ENCODE measurements at regions not wholly inside any gene's neighbourhood (a gene's known extent, or its start where the extent isn't known, plus 50 kb on each side); places are given as distances from the start of the nearest gene placed in this dataset.

DNA sequence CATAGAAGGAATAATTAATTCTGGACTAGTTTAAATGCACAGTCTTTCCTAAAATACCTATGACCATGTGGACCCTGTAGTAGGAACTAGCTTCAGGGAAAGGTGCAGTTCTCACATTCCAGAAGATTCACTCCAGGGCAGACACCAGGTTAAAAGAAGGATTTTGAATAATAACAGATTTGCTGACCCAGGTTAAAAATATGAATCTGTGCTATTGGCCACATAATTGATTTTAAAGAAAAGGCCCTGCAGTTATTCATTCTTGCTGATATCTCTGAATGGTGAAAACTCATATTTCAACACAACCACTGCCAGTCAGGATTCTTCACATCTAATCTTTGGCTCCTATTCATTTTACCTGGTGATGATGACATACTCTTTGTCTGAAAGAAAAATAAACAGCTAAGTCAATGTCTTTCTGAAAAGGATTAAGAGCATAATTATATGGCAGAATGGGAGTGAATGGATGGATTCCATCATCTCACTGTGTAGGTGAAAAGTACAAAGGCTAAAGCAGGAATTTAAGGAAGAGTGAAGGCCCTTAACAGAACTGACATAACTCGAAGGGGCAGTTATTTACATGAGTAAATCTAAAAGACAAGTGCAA, 432.8 kb downstream of the PDGFC start:
- Mint-ChIP-seq H3K9me3 (peaks cover 8% of the 10 kb centered on the region), H3K27me3 (ENCODE audit: insufficient read depth, low read depth) (peaks cover 2% of the 10 kb centered on the region), H3K4me1 (peaks cover 14% of the 10 kb centered on the region), H3K4me3 (no peak overlapping the region), H3K27ac (no peak overlapping the region), H3K36me3 (no peaks in the 10 kb centered on the region)
- H3K4me2 ChIP-seq: no peak overlapping the region
- H3K27ac ChIP-seq: no peak overlapping the region
- H3K79me2 ChIP-seq (ENCODE audit: low read depth): no peaks in the 10 kb centered on the region
- no peak overlapping the region for H2AFZ ChIP-seq (replicated peaks)
- DNase-seq (ENCODE audit: low spot score): no peak
- no peaks in the 10 kb centered on the region for H3K27me3 ChIP-seq
- H3K9ac ChIP-seq: no peak overlapping the region
- no peaks in the 10 kb centered on the region for H4K20me1 ChIP-seq (ENCODE audit: low read depth)
- no peaks in the 10 kb centered on the region for H3F3A ChIP-seq (ENCODE audit: low read depth)
- H3K36me3 ChIP-seq: no peaks in the 10 kb centered on the region
- H3K4me1 ChIP-seq: peaks cover 10% of the 10 kb centered on the region
- H3K4me3 ChIP-seq: no peak overlapping the region
- H3K9me3 ChIP-seq (ENCODE audit: low read depth): no peaks in the 10 kb centered on the region
- no peak for TF ChIP-seq EZH2 (IDR thresholded peaks at IDR 0.05)
- TF ChIP-seq EZH2phosphoT487 (IDR thresholded peaks at IDR 0.05): no peak
- TF ChIP-seq, protein P1, sequence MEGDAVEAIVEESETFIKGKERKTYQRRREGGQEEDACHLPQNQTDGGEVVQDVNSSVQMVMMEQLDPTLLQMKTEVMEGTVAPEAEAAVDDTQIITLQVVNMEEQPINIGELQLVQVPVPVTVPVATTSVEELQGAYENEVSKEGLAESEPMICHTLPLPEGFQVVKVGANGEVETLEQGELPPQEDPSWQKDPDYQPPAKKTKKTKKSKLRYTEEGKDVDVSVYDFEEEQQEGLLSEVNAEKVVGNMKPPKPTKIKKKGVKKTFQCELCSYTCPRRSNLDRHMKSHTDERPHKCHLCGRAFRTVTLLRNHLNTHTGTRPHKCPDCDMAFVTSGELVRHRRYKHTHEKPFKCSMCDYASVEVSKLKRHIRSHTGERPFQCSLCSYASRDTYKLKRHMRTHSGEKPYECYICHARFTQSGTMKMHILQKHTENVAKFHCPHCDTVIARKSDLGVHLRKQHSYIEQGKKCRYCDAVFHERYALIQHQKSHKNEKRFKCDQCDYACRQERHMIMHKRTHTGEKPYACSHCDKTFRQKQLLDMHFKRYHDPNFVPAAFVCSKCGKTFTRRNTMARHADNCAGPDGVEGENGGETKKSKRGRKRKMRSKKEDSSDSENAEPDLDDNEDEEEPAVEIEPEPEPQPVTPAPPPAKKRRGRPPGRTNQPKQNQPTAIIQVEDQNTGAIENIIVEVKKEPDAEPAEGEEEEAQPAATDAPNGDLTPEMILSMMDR (IDR thresholded peaks at IDR 0.05): no peak

DNA sequence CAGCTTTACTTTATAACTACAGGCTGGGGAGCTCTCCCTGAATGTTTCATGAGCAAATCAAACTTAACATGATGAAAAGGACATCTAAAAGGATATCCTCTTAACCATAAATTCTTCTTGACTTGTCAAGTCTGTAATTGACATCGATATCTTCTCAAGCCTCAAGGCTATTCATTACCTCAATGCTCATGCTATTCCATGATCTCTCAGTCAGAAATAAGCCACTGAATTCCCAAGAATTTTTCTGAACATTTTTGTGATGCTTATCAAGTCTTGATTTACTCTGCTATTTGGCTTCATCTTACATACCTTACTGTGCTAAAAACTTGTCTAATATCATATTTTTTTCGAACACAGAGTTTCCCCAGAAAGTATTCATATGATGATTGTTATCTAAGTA, 433.4 kb downstream of the PDGFC start:
- Histone ChIP-seq H3K79me2 (ENCODE audit: low read depth) (no peaks in the 10 kb centered on the region), H4K20me1 (ENCODE audit: low read depth) (no peaks in the 10 kb centered on the region), H3K4me2 (no peak overlapping the region), H3K27me3 (no peaks in the 10 kb centered on the region), H3K36me3 (no peaks in the 10 kb centered on the region), H3K4me3 (no peak overlapping the region), H3K27ac (no peak overlapping the region), H2AFZ (replicated peaks) (no peak overlapping the region), H3F3A (ENCODE audit: low read depth) (no peaks in the 10 kb centered on the region), H3K9ac (no peak overlapping the region), H3K4me1 (peaks cover 10% of the 10 kb centered on the region), H3K9me3 (ENCODE audit: low read depth) (no peaks in the 10 kb centered on the region)
- DNase-seq (ENCODE audit: low spot score): no peak
- Mint-ChIP-seq H3K27ac (no peak overlapping the region), H3K36me3 (no peaks in the 10 kb centered on the region), H3K4me1 (peaks cover 14% of the 10 kb centered on the region), H3K9me3 (peaks cover 11% of the 10 kb centered on the region), H3K27me3 (ENCODE audit: insufficient read depth, low read depth) (peaks cover 2% of the 10 kb centered on the region), H3K4me3 (no peak overlapping the region)
- no peak for TF ChIP-seq EZH2phosphoT487 (IDR thresholded peaks at IDR 0.05)
- TF ChIP-seq EZH2 (IDR thresholded peaks at IDR 0.05): no peak
- TF ChIP-seq, protein P1 (IDR thresholded peaks at IDR 0.05): no peak

GRCh38 chr4:156537286-156537685, 434.3 kb downstream of the PDGFC start:
- H4K20me1 ChIP-seq (ENCODE audit: low read depth): no peaks in the 10 kb centered on the region
- no peak for DNase-seq (ENCODE audit: low spot score)
- no peaks in the 10 kb centered on the region for H3F3A ChIP-seq (ENCODE audit: low read depth)
- H3K4me3 ChIP-seq: no peak overlapping the region
- no peaks in the 10 kb centered on the region for H3K79me2 ChIP-seq (ENCODE audit: low read depth)
- peaks cover 2% of the 10 kb centered on the region for H3K27me3 Mint-ChIP-seq (ENCODE audit: insufficient read depth, low read depth)
- no peak overlapping the region for H3K4me3 Mint-ChIP-seq
- H3K27ac Mint-ChIP-seq: no peak overlapping the region
- H3K27me3 ChIP-seq: no peaks in the 10 kb centered on the region
- no peaks in the 10 kb centered on the region for H3K9me3 ChIP-seq (ENCODE audit: low read depth)
- peaks cover 11% of the 10 kb centered on the region for H3K9me3 Mint-ChIP-seq
- no peak overlapping the region for H3K27ac ChIP-seq
- H3K4me1 Mint-ChIP-seq: peaks cover 14% of the 10 kb centered on the region
- no peaks in the 10 kb centered on the region for H3K36me3 ChIP-seq
- H3K9ac ChIP-seq: no peak overlapping the region
- no peak overlapping the region for H2AFZ ChIP-seq (replicated peaks)
- TF ChIP-seq EZH2phosphoT487 (IDR thresholded peaks at IDR 0.05) (no peak), EZH2 (IDR thresholded peaks at IDR 0.05) (no peak)
- TF ChIP-seq, protein P1 (IDR thresholded peaks at IDR 0.05): no peak
- H3K36me3 Mint-ChIP-seq: no peaks in the 10 kb centered on the region
- H3K4me1 ChIP-seq: peaks cover 10% of the 10 kb centered on the region
- no peak overlapping the region for H3K4me2 ChIP-seq

All from neural progenitor cell (in vitro differentiated cells).